ENCODE measurements at regions not wholly inside any gene's neighbourhood (a gene's known extent, or its start where the extent isn't known, plus 50 kb on each side); places are given as distances from the start of the nearest gene placed in this dataset.
"Not testable (repeated sequence)": the region's sequence is repeated elsewhere in the genome, so short reads cannot be mapped to it uniquely, and the experiment has no call there.

- Histone ChIP-seq H3K4me1 (ENCODE audit: control insufficient read depth in 2 of 2, insufficient read depth in 2 of 2, low read length in 2 of 2) (no peaks in the 10 kb centered on the region), H3K27me3 (ENCODE audit: control insufficient read depth in 2 of 2, insufficient read depth in 1 of 2, low read length in 1 of 2) (no peaks in the 10 kb centered on the region), H3K36me3 (ENCODE audit: control insufficient read depth in 2 of 2, insufficient read depth in 2 of 2, low read length in 1 of 2) (no peaks in the 10 kb centered on the region), H3K9me3 (ENCODE audit: control insufficient read depth in 2 of 2, insufficient read depth in 1 of 2, low read length in 1 of 2) (no peaks in the 10 kb centered on the region), H3K27ac (ENCODE audit: low read depth in 1 of 2, low read length in 1 of 2) (no peak overlapping the region), H3K4me3 (ENCODE audit: low read length in 2 of 2) (no peak overlapping the region)
- DNase-seq (ENCODE audit: low read depth in 6 of 9, low spot score in 9 of 9) = no peak
- WGBS = 79% methylated on average over 1 of the region's 1 CpG
Observed at GRCh38 chr2:180601016-180601415, 379.4 kb upstream of the UBE2E3 start.

GRCh38 chr2:180599804-180600203 lies 380.6 kb upstream of the UBE2E3 start:
- Histone ChIP-seq H3K27ac (ENCODE audit: low read depth in 1 of 2, low read length in 1 of 2) (no peak overlapping the region), H3K4me1 (ENCODE audit: control insufficient read depth in 2 of 2, insufficient read depth in 2 of 2, low read length in 2 of 2) (no peaks in the 10 kb centered on the region), H3K9me3 (ENCODE audit: control insufficient read depth in 2 of 2, insufficient read depth in 1 of 2, low read length in 1 of 2) (no peaks in the 10 kb centered on the region), H3K36me3 (ENCODE audit: control insufficient read depth in 2 of 2, insufficient read depth in 2 of 2, low read length in 1 of 2) (no peaks in the 10 kb centered on the region), H3K4me3 (ENCODE audit: low read length in 2 of 2) (no peak overlapping the region), H3K27me3 (ENCODE audit: control insufficient read depth in 2 of 2, insufficient read depth in 1 of 2, low read length in 1 of 2) (no peaks in the 10 kb centered on the region)
- 96% methylated on average over 4 of the region's 4 CpGs for WGBS
- no peak for DNase-seq (ENCODE audit: low read depth in 6 of 9, low spot score in 9 of 9)

- H3K27me3 ChIP-seq (ENCODE audit: control insufficient read depth in 2 of 2, insufficient read depth in 1 of 2, low read length in 1 of 2) = no peaks in the 10 kb centered on the region
- H3K9me3 ChIP-seq (ENCODE audit: control insufficient read depth in 2 of 2, insufficient read depth in 1 of 2, low read length in 1 of 2) = no peaks in the 10 kb centered on the region
- WGBS = 93% methylated on average over 2 of the region's 2 CpGs
- H3K4me3 ChIP-seq (ENCODE audit: low read length in 2 of 2) = no peak overlapping the region
- no peak overlapping the region for H3K27ac ChIP-seq (ENCODE audit: low read depth in 1 of 2, low read length in 1 of 2)
- DNase-seq (ENCODE audit: low read depth in 6 of 9, low spot score in 9 of 9) = no peak
- no peaks in the 10 kb centered on the region for H3K4me1 ChIP-seq (ENCODE audit: control insufficient read depth in 2 of 2, insufficient read depth in 2 of 2, low read length in 2 of 2)
- no peaks in the 10 kb centered on the region for H3K36me3 ChIP-seq (ENCODE audit: control insufficient read depth in 2 of 2, insufficient read depth in 2 of 2, low read length in 1 of 2)
Observed at GRCh38 chr2:180597179-180597578, 383.2 kb upstream of the UBE2E3 start.

GRCh38 chr2:180596453-180596852 lies 384.0 kb upstream of the UBE2E3 start:
- Histone ChIP-seq H3K27ac (ENCODE audit: low read depth in 1 of 2, low read length in 1 of 2) (no peak overlapping the region), H3K27me3 (ENCODE audit: control insufficient read depth in 2 of 2, insufficient read depth in 1 of 2, low read length in 1 of 2) (no peaks in the 10 kb centered on the region), H3K4me1 (ENCODE audit: control insufficient read depth in 2 of 2, insufficient read depth in 2 of 2, low read length in 2 of 2) (peaks cover 0 to under 1% of the 10 kb centered on the region in 2 donors), H3K36me3 (ENCODE audit: control insufficient read depth in 2 of 2, insufficient read depth in 2 of 2, low read length in 1 of 2) (no peaks in the 10 kb centered on the region), H3K9me3 (ENCODE audit: control insufficient read depth in 2 of 2, insufficient read depth in 1 of 2, low read length in 1 of 2) (peaks cover 0 to under 1% of the 10 kb centered on the region in 2 donors), H3K4me3 (ENCODE audit: low read length in 2 of 2) (no peak overlapping the region)
- no peak for DNase-seq (ENCODE audit: low read depth in 6 of 9, low spot score in 9 of 9)
- 97% methylated on average over 4 of the region's 4 CpGs for WGBS

- Histone ChIP-seq H3K27me3 (ENCODE audit: control insufficient read depth in 2 of 2, insufficient read depth in 1 of 2, low read length in 1 of 2) (no peaks in the 10 kb centered on the region), H3K36me3 (ENCODE audit: control insufficient read depth in 2 of 2, insufficient read depth in 2 of 2, low read length in 1 of 2) (no peaks in the 10 kb centered on the region), H3K9me3 (ENCODE audit: control insufficient read depth in 2 of 2, insufficient read depth in 1 of 2, low read length in 1 of 2) (peaks cover 0 to 9% of the 10 kb centered on the region in 2 donors), H3K27ac (ENCODE audit: low read depth in 1 of 2, low read length in 1 of 2) (no peak overlapping the region), H3K4me1 (ENCODE audit: control insufficient read depth in 2 of 2, insufficient read depth in 2 of 2, low read length in 2 of 2) (peaks cover 0 to 7% of the 10 kb centered on the region in 2 donors), H3K4me3 (ENCODE audit: low read length in 2 of 2) (no peak overlapping the region)
- no peak for DNase-seq (ENCODE audit: low read depth in 6 of 9, low spot score in 9 of 9)
- WGBS = 96% methylated on average over 1 of the region's 1 CpG
Observed at GRCh38 chr2:180591947-180592346, 388.5 kb upstream of the UBE2E3 start.

GRCh38 chr2:180591093-180591781 lies 389.2 kb upstream of the UBE2E3 start:
- H3K4me3 ChIP-seq (ENCODE audit: low read length in 2 of 2); H3K27me3 ChIP-seq (ENCODE audit: control insufficient read depth in 2 of 2, insufficient read depth in 1 of 2, low read length in 1 of 2); H3K4me1 ChIP-seq (ENCODE audit: control insufficient read depth in 2 of 2, insufficient read depth in 2 of 2, low read length in 2 of 2); H3K9me3 ChIP-seq (ENCODE audit: control insufficient read depth in 2 of 2, insufficient read depth in 1 of 2, low read length in 1 of 2); H3K36me3 ChIP-seq (ENCODE audit: control insufficient read depth in 2 of 2, insufficient read depth in 2 of 2, low read length in 1 of 2); H3K27ac ChIP-seq (ENCODE audit: low read depth in 1 of 2, low read length in 1 of 2): not testable (repeated sequence)
- peak in 3 of 9 donors; percentile 7 to 34 (median 13) for DNase-seq (ENCODE audit: low read depth in 6 of 9, low spot score in 9 of 9)
- 86% methylated on average over 11 of the region's 11 CpGs for WGBS

- DNase-seq (ENCODE audit: low read depth in 6 of 9, low spot score in 9 of 9) = no peak
- 96% methylated on average over 2 of the region's 2 CpGs for WGBS
Observed at GRCh38 chr2:180583441-180584140, 396.8 kb upstream of the UBE2E3 start.

GRCh38 chr2:180579388-180579787 lies 401.0 kb upstream of the UBE2E3 start:
- no peak overlapping the region for H3K4me3 ChIP-seq (ENCODE audit: low read length in 2 of 2)
- DNase-seq (ENCODE audit: low read depth in 6 of 9, low spot score in 9 of 9) = no peak
- H3K27ac ChIP-seq (ENCODE audit: low read depth in 1 of 2, low read length in 1 of 2) = no peak overlapping the region
- H3K9me3 ChIP-seq (ENCODE audit: control insufficient read depth in 2 of 2, insufficient read depth in 1 of 2, low read length in 1 of 2) = no peaks in the 10 kb centered on the region
- H3K27me3 ChIP-seq (ENCODE audit: control insufficient read depth in 2 of 2, insufficient read depth in 1 of 2, low read length in 1 of 2) = no peaks in the 10 kb centered on the region
- 93% methylated on average over 2 of the region's 2 CpGs for WGBS
- no peaks in the 10 kb centered on the region for H3K36me3 ChIP-seq (ENCODE audit: control insufficient read depth in 2 of 2, insufficient read depth in 2 of 2, low read length in 1 of 2)
- no peaks in the 10 kb centered on the region for H3K4me1 ChIP-seq (ENCODE audit: control insufficient read depth in 2 of 2, insufficient read depth in 2 of 2, low read length in 2 of 2)

More at GRCh38 chr2:180583441-180584140, 396.8 kb upstream of the UBE2E3 start:
- Histone ChIP-seq H3K27ac (ENCODE audit: low read depth in 1 of 2, low read length in 1 of 2) (no peak overlapping the region), H3K4me1 (ENCODE audit: control insufficient read depth in 2 of 2, insufficient read depth in 2 of 2, low read length in 2 of 2) (no peaks in the 10 kb centered on the region), H3K4me3 (ENCODE audit: low read length in 2 of 2) (no peak overlapping the region), H3K27me3 (ENCODE audit: control insufficient read depth in 2 of 2, insufficient read depth in 1 of 2, low read length in 1 of 2) (no peaks in the 10 kb centered on the region), H3K9me3 (ENCODE audit: control insufficient read depth in 2 of 2, insufficient read depth in 1 of 2, low read length in 1 of 2) (no peaks in the 10 kb centered on the region), H3K36me3 (ENCODE audit: control insufficient read depth in 2 of 2, insufficient read depth in 2 of 2, low read length in 1 of 2) (no peaks in the 10 kb centered on the region)

- no peaks in the 10 kb centered on the region for H3K27me3 ChIP-seq (ENCODE audit: control insufficient read depth in 2 of 2, insufficient read depth in 1 of 2, low read length in 1 of 2)
- H3K36me3 ChIP-seq (ENCODE audit: control insufficient read depth in 2 of 2, insufficient read depth in 2 of 2, low read length in 1 of 2) = no peaks in the 10 kb centered on the region
- no peaks in the 10 kb centered on the region for H3K4me1 ChIP-seq (ENCODE audit: control insufficient read depth in 2 of 2, insufficient read depth in 2 of 2, low read length in 2 of 2)
- WGBS = 97% methylated on average over 1 of the region's 1 CpG
- no peak overlapping the region for H3K27ac ChIP-seq (ENCODE audit: low read depth in 1 of 2, low read length in 1 of 2)
- H3K9me3 ChIP-seq (ENCODE audit: control insufficient read depth in 2 of 2, insufficient read depth in 1 of 2, low read length in 1 of 2) = no peaks in the 10 kb centered on the region
- H3K4me3 ChIP-seq (ENCODE audit: low read length in 2 of 2) = no peak overlapping the region
- DNase-seq (ENCODE audit: low read depth in 6 of 9, low spot score in 9 of 9) = no peak
Observed at GRCh38 chr2:180578441-180578840, 402.0 kb upstream of the UBE2E3 start.
